HL-60 (cell line): ENCODE measurements at regions not wholly inside any gene's neighbourhood (a gene's known extent, or its start where the extent isn't known, plus 50 kb on each side); places are given as distances from the start of the nearest gene placed in this dataset.

Source experiments
- DNase-seq, 2 experiments: peaks; one replicate each; pipeline ENCODE4 v3.0.0-alpha.2; 2010 to 2020; ENCODE audit warnings: low read depth in 1 of 2, low spot score in 1 of 2
- H3K27ac ChIP-seq: fragments of 250-450 bp; sonication (Bioruptor Pico); replicated peaks from 2 replicates; pipeline ENCODE4 v1.5.1; 2020; ENCODE audit warnings: mild to moderate bottlenecking, moderate library complexity
- H3K27me3 ChIP-seq: fragments of 250-450 bp; sonication (Bioruptor Pico); 2 replicates; pipeline ENCODE4 v1.5.1; 2021; ENCODE audit warnings: mild to moderate bottlenecking, moderate library complexity; ENCODE audit not compliant: insufficient read depth, poor library complexity, severe bottlenecking
- H3K4me3 ChIP-seq: replicated peaks from 2 replicates; pipeline ENCODE4 v1.5.1; 2011; ENCODE audit warnings: mild to moderate bottlenecking, control low read depth, low read length; ENCODE audit not compliant: insufficient read depth
- CTCF ChIP-seq: IDR thresholded peaks from one replicate; pipeline ENCODE4 v1.5.1; 2011; ENCODE audit warnings: low read length, control low read depth, inconsistent platforms; ENCODE audit not compliant: insufficient read depth
- GABPA ChIP-seq: IDR thresholded peaks from 2 replicates; pipeline ENCODE4 v1.6.1; 2012; ENCODE audit warnings: low read depth
- POLR2AphosphoS5 ChIP-seq: IDR thresholded peaks from 2 replicates; pipeline ENCODE4 v1.6.1; 2012; ENCODE audit warnings: low read depth
- SPI1 ChIP-seq: IDR thresholded peaks from 2 replicates; pipeline ENCODE4 v1.6.1; 2012; ENCODE audit warnings: low read depth, mild to moderate bottlenecking, borderline replicate concordance
- TF ChIP-seq, protein P1 (sequence below): IDR thresholded peaks from 2 replicates; pipeline ENCODE4 v1.6.1; 2012; ENCODE audit warnings: low read depth; ENCODE audit not compliant: insufficient replicate concordance

DNA sequence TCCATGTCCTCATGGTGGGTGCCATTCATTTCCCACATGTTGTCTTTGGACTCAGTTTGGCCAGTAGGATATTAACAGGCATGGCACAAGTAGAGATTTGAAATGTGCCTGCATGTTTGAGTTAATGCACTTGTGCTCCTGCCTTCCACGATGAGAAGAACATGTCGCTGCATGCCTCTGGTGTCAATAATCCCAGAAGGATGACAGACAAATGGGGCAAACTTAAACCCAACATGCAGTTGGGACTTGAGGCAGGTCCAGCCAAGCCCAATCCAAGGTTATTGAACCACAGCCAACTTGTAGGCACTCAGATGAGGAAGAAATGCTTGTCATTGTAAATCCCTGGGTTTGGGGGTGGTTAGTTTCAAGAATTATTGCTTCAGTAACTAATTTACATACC lies 174.6 kb downstream of the TRIM33 start:
- peaks cover 12% of the 10 kb centered on the region for H3K27me3 ChIP-seq
- H3K4me3 ChIP-seq = no peak overlapping the region
- no peak overlapping the region for H3K27ac ChIP-seq
- TF ChIP-seq SPI1 (no peak), CTCF (no peak), POLR2AphosphoS5 (no peak), GABPA (no peak)
- TF ChIP-seq, protein P1, sequence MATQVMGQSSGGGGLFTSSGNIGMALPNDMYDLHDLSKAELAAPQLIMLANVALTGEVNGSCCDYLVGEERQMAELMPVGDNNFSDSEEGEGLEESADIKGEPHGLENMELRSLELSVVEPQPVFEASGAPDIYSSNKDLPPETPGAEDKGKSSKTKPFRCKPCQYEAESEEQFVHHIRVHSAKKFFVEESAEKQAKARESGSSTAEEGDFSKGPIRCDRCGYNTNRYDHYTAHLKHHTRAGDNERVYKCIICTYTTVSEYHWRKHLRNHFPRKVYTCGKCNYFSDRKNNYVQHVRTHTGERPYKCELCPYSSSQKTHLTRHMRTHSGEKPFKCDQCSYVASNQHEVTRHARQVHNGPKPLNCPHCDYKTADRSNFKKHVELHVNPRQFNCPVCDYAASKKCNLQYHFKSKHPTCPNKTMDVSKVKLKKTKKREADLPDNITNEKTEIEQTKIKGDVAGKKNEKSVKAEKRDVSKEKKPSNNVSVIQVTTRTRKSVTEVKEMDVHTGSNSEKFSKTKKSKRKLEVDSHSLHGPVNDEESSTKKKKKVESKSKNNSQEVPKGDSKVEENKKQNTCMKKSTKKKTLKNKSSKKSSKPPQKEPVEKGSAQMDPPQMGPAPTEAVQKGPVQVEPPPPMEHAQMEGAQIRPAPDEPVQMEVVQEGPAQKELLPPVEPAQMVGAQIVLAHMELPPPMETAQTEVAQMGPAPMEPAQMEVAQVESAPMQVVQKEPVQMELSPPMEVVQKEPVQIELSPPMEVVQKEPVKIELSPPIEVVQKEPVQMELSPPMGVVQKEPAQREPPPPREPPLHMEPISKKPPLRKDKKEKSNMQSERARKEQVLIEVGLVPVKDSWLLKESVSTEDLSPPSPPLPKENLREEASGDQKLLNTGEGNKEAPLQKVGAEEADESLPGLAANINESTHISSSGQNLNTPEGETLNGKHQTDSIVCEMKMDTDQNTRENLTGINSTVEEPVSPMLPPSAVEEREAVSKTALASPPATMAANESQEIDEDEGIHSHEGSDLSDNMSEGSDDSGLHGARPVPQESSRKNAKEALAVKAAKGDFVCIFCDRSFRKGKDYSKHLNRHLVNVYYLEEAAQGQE = no peak
- no peak for DNase-seq

DNA sequence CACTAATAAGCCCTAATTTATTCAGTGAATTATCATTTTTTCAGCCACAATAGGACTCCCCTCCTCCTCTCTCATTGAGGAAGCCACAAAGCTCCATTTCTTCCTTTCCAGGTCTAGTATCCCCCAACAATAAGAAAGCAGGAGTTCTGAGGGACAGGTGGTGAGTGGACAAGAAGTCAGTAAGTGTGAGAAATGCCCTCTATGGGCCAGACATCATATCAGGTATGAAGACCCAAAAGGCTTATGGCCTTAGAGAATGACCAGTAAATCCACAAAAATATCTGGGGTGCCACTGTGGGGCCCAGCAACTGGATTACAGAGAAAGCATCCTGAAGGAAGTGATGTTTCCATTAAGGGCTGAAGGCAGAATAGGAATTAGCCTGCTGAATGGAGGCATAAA lies 175.7 kb downstream of the TRIM33 start:
- Histone ChIP-seq H3K27me3 (peaks cover 14% of the 10 kb centered on the region), H3K27ac (no peak overlapping the region), H3K4me3 (no peak overlapping the region)
- TF ChIP-seq POLR2AphosphoS5 = no peak
- TF ChIP-seq, protein P1 = no peak
- no peak for TF ChIP-seq SPI1
- no peak for TF ChIP-seq GABPA
- TF ChIP-seq CTCF = no peak
- no peak for DNase-seq

GRCh38 chr1:114334297-114334696 lies 176.7 kb downstream of the TRIM33 start:
- TF ChIP-seq, protein P1 = no peak
- TF ChIP-seq CTCF (no peak), POLR2AphosphoS5 (no peak), SPI1 (no peak), GABPA (no peak)
- Histone ChIP-seq H3K4me3 (no peak overlapping the region), H3K27ac (no peak overlapping the region), H3K27me3 (peaks cover 17% of the 10 kb centered on the region)
- DNase-seq = no peak
